Stomach (tissue), 8 donors: ENCODE measurements at regions not wholly inside any gene's neighbourhood (a gene's known extent, or its start where the extent isn't known, plus 50 kb on each side); places are given as distances from the start of the nearest gene placed in this dataset.

ENCODE experiments used
- DNase-seq, 2 donors: peaks; one replicate each; pipeline versions ENCODE4 v3.0.0 to v3.0.0-alpha.2; 2013 to 2019
- H3K27ac ChIP-seq, 5 donors: fragments of 200-600 bp in 4 of 5; sonication (generic) in 4 of 5; one replicate each; pipeline ENCODE4 v1.5.1; 2013 to 2019; ENCODE audit warnings: mild to moderate bottlenecking in 1 of 5, moderate library complexity in 1 of 5
- H3K27me3 ChIP-seq, 3 donors: fragments of 200-600 bp; sonication (generic); one replicate each; pipeline ENCODE4 v1.5.1; 2017 to 2019; ENCODE audit warnings: mixed run types in 1 of 3
- H3K36me3 ChIP-seq, 4 donors: fragments of 200-600 bp; sonication (generic); 1 replicate in 3 of 4; 2 replicates in 1 of 4; pipeline ENCODE4 v1.5.1; 2016 to 2019
- H3K4me1 ChIP-seq, 4 donors: fragments of 200-600 bp; sonication (generic); one replicate each; pipeline ENCODE4 v1.5.1; 2016 to 2019
- H3K4me3 ChIP-seq, 4 donors: fragments of 200-600 bp; sonication (generic) in 3 of 4; one replicate each; pipeline ENCODE4 v1.5.1; 2016 to 2019; ENCODE audit warnings: mild to moderate bottlenecking in 1 of 4
- H3K9me3 ChIP-seq, 4 donors: fragments of 200-600 bp; sonication (generic); one replicate each; pipeline ENCODE4 v1.5.1; 2016 to 2019
- EP300 ChIP-seq: sonication (generic); formaldehyde crosslinking; IDR thresholded peaks from one replicate; pipeline ENCODE4 v1.6.1; 2017; ENCODE audit warnings: antibody characterized with exemption
- POLR2A ChIP-seq, 4 donors: fragments of 450-650 bp; IDR thresholded peaks; one replicate each; pipeline ENCODE4 v1.6.1; 2016; ENCODE audit warnings: antibody characterized with exemption in 4 of 4, control low read depth in 2 of 4, mild to moderate bottlenecking in 1 of 4, moderate library complexity in 1 of 4
- POLR2AphosphoS5 ChIP-seq, 3 donors: sonication (generic); formaldehyde crosslinking; IDR thresholded peaks; one replicate each; pipeline ENCODE4 v1.6.1; 2016; ENCODE audit warnings: antibody characterized with exemption in 3 of 3
- WGBS, 5 donors: extraction: QIAGEN DNeasy Blood & Tissue Kit in 3 of 5; methylation state at CpG; one replicate each; pipeline versions ENCODE4 v1.1.5 to v1.1.7; 2013 to 2018; 5-methylcytosine and 5-hydroxymethylcytosine counted together
- intact Hi-C: fragments of 100-400 bp; cut with DNase I; formaldehyde crosslinking; loops from one replicate; pipeline ENCODE4 v1.15.1; 2023; ENCODE audit warnings: low total_unique reads
- TF ChIP-seq, protein P1 (sequence below), 7 experiments: fragments of 450-650 bp in 4 of 7; fragments of 200-600 bp in 3 of 7; sonication (generic) in 3 of 7; IDR thresholded peaks; one replicate each; pipeline ENCODE4 v1.5.1; 2016 to 2019; ENCODE audit warnings: antibody characterized with exemption in 7 of 7, control low read depth in 2 of 7, mild to moderate bottlenecking in 1 of 7
- donor health status: healthy with polysubstance abuse.
- donor health status: Bipolar disorder and iron deficiency.
- donor health status: healthy.

DNA sequence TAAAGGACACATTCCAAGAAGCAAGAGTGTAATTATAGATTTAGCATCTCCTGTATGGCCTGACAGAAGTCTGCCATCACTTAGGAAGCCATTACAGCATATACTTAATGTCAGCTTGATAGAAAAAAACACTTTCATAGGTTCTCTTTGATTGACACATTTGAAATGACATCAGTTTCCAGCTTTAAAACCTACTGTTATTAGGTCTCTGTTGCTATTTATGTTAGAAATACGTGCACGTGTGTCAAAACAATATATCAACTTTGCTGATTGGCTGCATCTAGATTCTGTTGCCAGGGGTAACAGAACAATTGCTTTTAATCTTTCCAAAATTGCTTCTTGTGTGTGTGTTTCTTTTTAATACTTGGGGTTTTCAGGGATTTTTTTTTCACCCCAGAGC, 389.3 kb upstream of the ATP11B start:
- H3K27ac ChIP-seq, result no peak overlapping the region
- TF ChIP-seq POLR2A (IDR thresholded peaks at IDR 0.05) (no peak), EP300 (no peak), POLR2AphosphoS5 (IDR thresholded peaks at IDR 0.05) (no peak)
- TF ChIP-seq, protein P1, sequence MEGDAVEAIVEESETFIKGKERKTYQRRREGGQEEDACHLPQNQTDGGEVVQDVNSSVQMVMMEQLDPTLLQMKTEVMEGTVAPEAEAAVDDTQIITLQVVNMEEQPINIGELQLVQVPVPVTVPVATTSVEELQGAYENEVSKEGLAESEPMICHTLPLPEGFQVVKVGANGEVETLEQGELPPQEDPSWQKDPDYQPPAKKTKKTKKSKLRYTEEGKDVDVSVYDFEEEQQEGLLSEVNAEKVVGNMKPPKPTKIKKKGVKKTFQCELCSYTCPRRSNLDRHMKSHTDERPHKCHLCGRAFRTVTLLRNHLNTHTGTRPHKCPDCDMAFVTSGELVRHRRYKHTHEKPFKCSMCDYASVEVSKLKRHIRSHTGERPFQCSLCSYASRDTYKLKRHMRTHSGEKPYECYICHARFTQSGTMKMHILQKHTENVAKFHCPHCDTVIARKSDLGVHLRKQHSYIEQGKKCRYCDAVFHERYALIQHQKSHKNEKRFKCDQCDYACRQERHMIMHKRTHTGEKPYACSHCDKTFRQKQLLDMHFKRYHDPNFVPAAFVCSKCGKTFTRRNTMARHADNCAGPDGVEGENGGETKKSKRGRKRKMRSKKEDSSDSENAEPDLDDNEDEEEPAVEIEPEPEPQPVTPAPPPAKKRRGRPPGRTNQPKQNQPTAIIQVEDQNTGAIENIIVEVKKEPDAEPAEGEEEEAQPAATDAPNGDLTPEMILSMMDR (IDR thresholded peaks at IDR 0.05), result no peak
- no peaks in the 10 kb centered on the region for H3K36me3 ChIP-seq
- intact Hi-C loops, result no loop called here
- DNase-seq, result no peak
- no peak overlapping the region for H3K4me3 ChIP-seq
- 75 to 92% (median 84%) methylated on average over 2 of the region's 2 CpGs for WGBS, 5 donors
- H3K27me3 ChIP-seq, result no peaks in the 10 kb centered on the region
- no peaks in the 10 kb centered on the region for H3K9me3 ChIP-seq
- no peaks in the 10 kb centered on the region for H3K4me1 ChIP-seq

DNA sequence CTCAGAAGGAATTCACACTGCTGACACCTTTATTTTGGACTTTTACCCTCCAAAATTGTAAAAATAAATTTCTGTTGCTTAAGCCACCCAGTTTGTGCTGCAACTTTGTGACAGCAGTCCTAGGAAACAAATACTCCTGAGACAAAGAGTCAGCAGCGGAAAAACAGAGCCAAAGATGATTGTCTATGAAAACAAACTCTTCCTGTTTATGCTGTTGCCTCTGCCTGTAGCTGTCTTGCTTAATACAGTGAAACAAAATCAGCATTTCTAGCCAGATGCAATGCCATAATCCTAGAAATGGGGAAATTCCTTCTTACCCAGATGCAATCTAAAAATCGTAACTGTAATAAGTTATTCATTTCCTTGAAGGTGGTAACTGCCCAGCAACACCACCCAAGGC, 387.5 kb upstream of the ATP11B start:
- intact Hi-C loops, result no loop called here
- peak overlapping the region in 1 of 5 donors; percentile 14 for H3K27ac ChIP-seq
- DNase-seq, result no peak
- H3K4me1 ChIP-seq, result no peaks in the 10 kb centered on the region
- no peak overlapping the region for H3K4me3 ChIP-seq
- no peak for TF ChIP-seq POLR2AphosphoS5 (IDR thresholded peaks at IDR 0.05)
- no peak for TF ChIP-seq EP300
- no peak for TF ChIP-seq POLR2A (IDR thresholded peaks at IDR 0.05)
- TF ChIP-seq, protein P1 (IDR thresholded peaks at IDR 0.05), result no peak
- no peaks in the 10 kb centered on the region for H3K36me3 ChIP-seq
- WGBS, 5 donors, result 40 to 51% (median 43%) methylated on average over 2 of the region's 2 CpGs
- H3K9me3 ChIP-seq, result no peaks in the 10 kb centered on the region
- no peaks in the 10 kb centered on the region for H3K27me3 ChIP-seq

DNA sequence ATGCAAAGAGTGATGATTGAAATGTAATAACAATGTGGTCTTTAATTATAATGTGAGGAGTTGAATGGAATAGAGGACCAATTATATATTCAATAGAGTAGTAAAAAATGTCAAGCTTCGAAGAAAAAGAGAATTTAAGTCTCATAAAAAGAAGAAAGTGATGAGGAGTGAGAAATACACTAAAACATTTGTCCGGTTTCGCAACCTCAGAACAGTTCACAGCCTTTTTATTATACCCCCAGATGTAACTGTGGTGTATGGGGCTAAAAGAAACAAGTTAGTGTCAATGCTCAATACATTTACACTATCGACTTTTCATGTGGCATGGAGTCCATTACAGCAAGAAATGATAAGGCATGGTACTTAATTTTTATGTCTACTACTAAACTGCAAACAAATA, 386.5 kb upstream of the ATP11B start:
- H3K36me3 ChIP-seq, result no peaks in the 10 kb centered on the region
- intact Hi-C loops, result no loop called here
- 73 to 83% (median 82%) methylated on average over 4 of the region's 4 CpGs for WGBS, 5 donors

DNA sequence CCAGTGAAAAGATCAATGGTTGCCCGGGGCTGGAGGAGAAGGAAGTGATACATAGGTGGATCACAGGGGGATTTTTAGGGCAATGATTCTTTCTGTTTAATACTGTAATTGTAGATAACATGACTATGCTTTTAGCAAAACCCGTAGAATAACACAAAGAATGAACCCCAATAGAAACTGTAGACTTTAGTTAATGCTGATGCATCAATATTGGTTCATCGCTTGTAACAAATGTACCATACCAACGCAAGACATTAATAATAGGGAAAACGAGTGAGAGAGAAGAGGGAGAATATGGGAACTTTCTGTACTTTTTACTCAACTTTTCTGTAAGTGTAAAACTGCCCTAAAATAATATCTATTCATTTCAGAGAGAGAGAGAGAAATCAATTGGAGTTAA, 383.3 kb upstream of the ATP11B start:
- TF ChIP-seq, protein P1 (IDR thresholded peaks at IDR 0.05), result no peak
- WGBS, 5 donors, result 69 to 93% (median 92%) methylated on average over 5 of the region's 5 CpGs
- no peaks in the 10 kb centered on the region for H3K36me3 ChIP-seq
- H3K27ac ChIP-seq, result no peak overlapping the region
- no peaks in the 10 kb centered on the region for H3K27me3 ChIP-seq
- H3K9me3 ChIP-seq, result no peaks in the 10 kb centered on the region
- no peaks in the 10 kb centered on the region for H3K4me1 ChIP-seq
- DNase-seq, result no peak
- no peak overlapping the region for H3K4me3 ChIP-seq
- intact Hi-C loops, result no loop called here

More for the DNA sequence above, 386.5 kb upstream of the ATP11B start:
- H3K4me1 ChIP-seq, result no peaks in the 10 kb centered on the region
- H3K9me3 ChIP-seq, result no peaks in the 10 kb centered on the region
- H3K4me3 ChIP-seq, result no peak overlapping the region
- H3K27ac ChIP-seq, result no peak overlapping the region
- TF ChIP-seq, protein P1 (IDR thresholded peaks at IDR 0.05), result no peak
- TF ChIP-seq EP300 (no peak), POLR2A (IDR thresholded peaks at IDR 0.05) (no peak), POLR2AphosphoS5 (IDR thresholded peaks at IDR 0.05) (no peak)
- H3K27me3 ChIP-seq, result no peaks in the 10 kb centered on the region
- no peak for DNase-seq
